GM10248 (cell line): ENCODE measurements at regions not wholly inside any gene's neighbourhood (a gene's known extent, or its start where the extent isn't known, plus 50 kb on each side); places are given as distances from the start of the nearest gene placed in this dataset.

Experiments
- CTCF ChIA-PET: fragments of 300-600 bp; sonication (Branson Sonifier 250); formaldehyde crosslinking; extraction: SDS; loops from one replicate; lab custom pipeline; 2021; ENCODE audit warnings: antibody characterized with exemption; lab: Yijun Ruan, JAX
- POLR2A ChIA-PET: fragments of 350-650 bp; sonication (Branson Sonifier 250); formaldehyde crosslinking; extraction: SDS; loops from one replicate; lab custom pipeline; 2020; ENCODE audit warnings: antibody characterized with exemption; lab: Yijun Ruan, JAX
- DNase-seq: peaks from one replicate; pipeline ENCODE4 v3.0.0; 2012; ENCODE audit errors: extremely low spot score
- CTCF ChIP-seq: IDR thresholded peaks from 2 replicates; pipeline ENCODE4 v1.5.1; 2012; ENCODE audit warnings: mild to moderate bottlenecking, low read depth; ENCODE audit errors: extremely low read depth, missing control alignments, control extremely low read depth

GRCh38 chr16:50881956-50882355 is 140.1 kb downstream of the CYLD start:
- TF ChIP-seq CTCF = no peak
- DNase-seq = no peak
- ChIA-PET POLR2A (no interaction called here), CTCF (interaction anchor here (1.2 kb wide), 1 partner anchor 9 kb away, joined by 3 read pairs; no protein-coding TSS in a partner anchor)

GRCh38 chr16:50881331-50881830 is 139.5 kb downstream of the CYLD start:
- CTCF ChIA-PET = no interaction called here
- POLR2A ChIA-PET = no interaction called here
- no peak for TF ChIP-seq CTCF
- DNase-seq = no peak

GRCh38 chr16:50880926-50881325 is 139.0 kb downstream of the CYLD start:
- DNase-seq = no peak
- no peak for TF ChIP-seq CTCF
- ChIA-PET POLR2A (no interaction called here), CTCF (no interaction called here)

GRCh38 chr16:50879873-50880695 is 138.2 kb downstream of the CYLD start:
- POLR2A ChIA-PET = no interaction called here
- CTCF ChIA-PET = no interaction called here
- TF ChIP-seq CTCF = no peak
- DNase-seq = no peak

GRCh38 chr16:50878966-50879615 is 137.2 kb downstream of the CYLD start:
- POLR2A ChIA-PET = no interaction called here
- no peak for TF ChIP-seq CTCF
- CTCF ChIA-PET = no interaction called here
- no peak for DNase-seq

GRCh38 chr16:50878536-50878935 is 136.7 kb downstream of the CYLD start:
- TF ChIP-seq CTCF = no peak
- CTCF ChIA-PET = no interaction called here
- DNase-seq = no peak
- POLR2A ChIA-PET = no interaction called here
